NCI-H1048 (cell line): ENCODE measurements at regions not wholly inside any gene's neighbourhood (a gene's known extent, or its start where the extent isn't known, plus 50 kb on each side); places are given as distances from the start of the nearest gene placed in this dataset.
"Not testable (repeated sequence)": the region's sequence is repeated elsewhere in the genome, so short reads cannot be mapped to it uniquely, and the experiment has no call there.

Source experiments
- DNase-seq: peaks from one replicate; lab custom pipeline; 2025; lab: John Stamatoyannopoulos, UW

GRCh38 chr9:78669591-78669990, 372.7 kb downstream of the PSAT1 start:
- DNase-seq: no peak

- DNase-seq: no peak
Measured at GRCh38 chr9:78671785-78672184, 374.9 kb downstream of the PSAT1 start.

- DNase-seq: no peak
Measured at GRCh38 chr9:78674874-78675273, 377.9 kb downstream of the PSAT1 start.

GRCh38 chr9:78676009-78676408, 379.1 kb downstream of the PSAT1 start:
- DNase-seq: no peak

- DNase-seq: no peak
Measured at GRCh38 chr9:78676623-78677022, 379.7 kb downstream of the PSAT1 start.

GRCh38 chr9:78677326-78677725, 380.4 kb downstream of the PSAT1 start:
- DNase-seq: no peak

- DNase-seq: no peak
Measured at GRCh38 chr9:78678877-78679276, 382.0 kb downstream of the PSAT1 start.

GRCh38 chr9:78680196-78680595, 383.3 kb downstream of the PSAT1 start:
- no peak for DNase-seq

- no peak for DNase-seq
Measured at GRCh38 chr9:78682216-78682615, 385.3 kb downstream of the PSAT1 start.

- no peak for DNase-seq
Measured at GRCh38 chr9:78685471-78685870, 388.5 kb downstream of the PSAT1 start.

GRCh38 chr9:78688796-78689195, 391.9 kb downstream of the PSAT1 start:
- DNase-seq: no peak

GRCh38 chr9:78691542-78691941, 394.6 kb downstream of the PSAT1 start:
- no peak for DNase-seq

- no peak for DNase-seq
Measured at GRCh38 chr9:78692871-78693270, 395.9 kb downstream of the PSAT1 start.

- no peak for DNase-seq
Measured at GRCh38 chr9:78694974-78695373, 398.0 kb downstream of the PSAT1 start.

- no peak for DNase-seq
Measured at GRCh38 chr9:78695519-78695918, 398.6 kb downstream of the PSAT1 start.

- no peak for DNase-seq
Measured at GRCh38 chr9:78697618-78698017, 400.7 kb downstream of the PSAT1 start.

GRCh38 chr9:78698371-78698770, 401.4 kb downstream of the PSAT1 start:
- no peak for DNase-seq

- not testable (repeated sequence) for DNase-seq
Measured at GRCh38 chr9:78699217-78699616, 402.3 kb downstream of the PSAT1 start.

- not testable (repeated sequence) for DNase-seq
Measured at GRCh38 chr9:78704153-78704552, 407.2 kb downstream of the PSAT1 start.

GRCh38 chr9:78707080-78707479, 410.2 kb downstream of the PSAT1 start:
- DNase-seq: no peak

GRCh38 chr9:78707481-78707991, 410.6 kb downstream of the PSAT1 start:
- no peak for DNase-seq

- no peak for DNase-seq
Measured at GRCh38 chr9:78712903-78713613, 416.1 kb downstream of the PSAT1 start.

- DNase-seq: no peak
Measured at GRCh38 chr9:78713614-78714405, 416.9 kb downstream of the PSAT1 start.
